Neural progenitor cell (in vitro differentiated cells): ENCODE measurements at regions not wholly inside any gene's neighbourhood (a gene's known extent, or its start where the extent isn't known, plus 50 kb on each side); places are given as distances from the start of the nearest gene placed in this dataset.

Source experiments
- EZH2 ChIP-seq: fragments of 200-600 bp; sonication (generic); IDR thresholded peaks from 2 replicates; pipeline ENCODE4 v1.6.1; 2017; ENCODE audit warnings: antibody characterized with exemption, mild to moderate bottlenecking, moderate library complexity
- EZH2phosphoT487 ChIP-seq: fragments of 200-600 bp; sonication (generic); IDR thresholded peaks from 2 replicates; pipeline ENCODE4 v1.6.1; 2017; ENCODE audit warnings: antibody characterized with exemption
- TF ChIP-seq, protein P1 (sequence below): fragments of 200-600 bp; sonication (generic); IDR thresholded peaks from 2 replicates; pipeline ENCODE4 v1.5.1; 2017; ENCODE audit warnings: antibody characterized with exemption, mild to moderate bottlenecking

DNA sequence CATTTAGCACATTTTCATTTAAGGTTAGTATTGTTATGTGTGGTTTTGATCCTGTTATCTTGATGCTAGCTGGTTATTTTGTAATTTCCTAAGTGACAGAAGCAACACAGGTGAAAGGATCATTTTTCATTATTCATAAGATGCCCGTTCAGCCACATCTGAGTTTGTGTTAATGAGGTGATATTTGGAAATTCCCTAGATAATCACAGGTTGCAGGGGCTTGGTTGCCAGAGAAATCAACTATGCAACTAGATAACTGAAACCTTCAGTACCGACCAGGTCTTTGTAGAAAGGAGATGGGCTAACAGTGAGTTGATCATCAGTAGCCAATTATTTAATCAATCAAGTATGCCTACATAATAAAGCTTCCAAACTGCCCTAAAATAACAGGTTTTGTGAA is 121.3 kb upstream of the UFM1 start:
- TF ChIP-seq, protein P1, sequence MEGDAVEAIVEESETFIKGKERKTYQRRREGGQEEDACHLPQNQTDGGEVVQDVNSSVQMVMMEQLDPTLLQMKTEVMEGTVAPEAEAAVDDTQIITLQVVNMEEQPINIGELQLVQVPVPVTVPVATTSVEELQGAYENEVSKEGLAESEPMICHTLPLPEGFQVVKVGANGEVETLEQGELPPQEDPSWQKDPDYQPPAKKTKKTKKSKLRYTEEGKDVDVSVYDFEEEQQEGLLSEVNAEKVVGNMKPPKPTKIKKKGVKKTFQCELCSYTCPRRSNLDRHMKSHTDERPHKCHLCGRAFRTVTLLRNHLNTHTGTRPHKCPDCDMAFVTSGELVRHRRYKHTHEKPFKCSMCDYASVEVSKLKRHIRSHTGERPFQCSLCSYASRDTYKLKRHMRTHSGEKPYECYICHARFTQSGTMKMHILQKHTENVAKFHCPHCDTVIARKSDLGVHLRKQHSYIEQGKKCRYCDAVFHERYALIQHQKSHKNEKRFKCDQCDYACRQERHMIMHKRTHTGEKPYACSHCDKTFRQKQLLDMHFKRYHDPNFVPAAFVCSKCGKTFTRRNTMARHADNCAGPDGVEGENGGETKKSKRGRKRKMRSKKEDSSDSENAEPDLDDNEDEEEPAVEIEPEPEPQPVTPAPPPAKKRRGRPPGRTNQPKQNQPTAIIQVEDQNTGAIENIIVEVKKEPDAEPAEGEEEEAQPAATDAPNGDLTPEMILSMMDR = no peak
- TF ChIP-seq EZH2 (no peak), EZH2phosphoT487 (no peak)
